HL-60 (cell line): ENCODE measurements at regions not wholly inside any gene's neighbourhood (a gene's known extent, or its start where the extent isn't known, plus 50 kb on each side); places are given as distances from the start of the nearest gene placed in this dataset.
"Not testable (repeated sequence)": the region's sequence is repeated elsewhere in the genome, so short reads cannot be mapped to it uniquely, and the experiment has no call there.

Experiments used
- DNase-seq, 2 experiments: peaks; one replicate each; pipeline ENCODE4 v3.0.0-alpha.2; 2010 to 2020; ENCODE audit warnings: low read depth in 1 of 2, low spot score in 1 of 2
- H3K27ac ChIP-seq: fragments of 250-450 bp; sonication (Bioruptor Pico); replicated peaks from 2 replicates; pipeline ENCODE4 v1.5.1; 2020; ENCODE audit warnings: mild to moderate bottlenecking, moderate library complexity
- H3K27me3 ChIP-seq: fragments of 250-450 bp; sonication (Bioruptor Pico); 2 replicates; pipeline ENCODE4 v1.5.1; 2021; ENCODE audit warnings: mild to moderate bottlenecking, moderate library complexity; ENCODE audit not compliant: insufficient read depth, poor library complexity, severe bottlenecking
- H3K4me3 ChIP-seq: replicated peaks from 2 replicates; pipeline ENCODE4 v1.5.1; 2011; ENCODE audit warnings: mild to moderate bottlenecking, control low read depth, low read length; ENCODE audit not compliant: insufficient read depth
- GABPA ChIP-seq: IDR thresholded peaks from 2 replicates; pipeline ENCODE4 v1.6.1; 2012; ENCODE audit warnings: low read depth
- POLR2AphosphoS5 ChIP-seq: IDR thresholded peaks from 2 replicates; pipeline ENCODE4 v1.6.1; 2012; ENCODE audit warnings: low read depth
- SPI1 ChIP-seq: IDR thresholded peaks from 2 replicates; pipeline ENCODE4 v1.6.1; 2012; ENCODE audit warnings: low read depth, mild to moderate bottlenecking, borderline replicate concordance
- TF ChIP-seq, protein P1 (sequence below): IDR thresholded peaks from 2 replicates; pipeline ENCODE4 v1.6.1; 2012; ENCODE audit warnings: low read depth; ENCODE audit not compliant: insufficient replicate concordance
- TF ChIP-seq, protein P2 (sequence below): IDR thresholded peaks from one replicate; pipeline ENCODE4 v1.5.1; 2011; ENCODE audit warnings: low read length, control low read depth, inconsistent platforms; ENCODE audit not compliant: insufficient read depth

DNA sequence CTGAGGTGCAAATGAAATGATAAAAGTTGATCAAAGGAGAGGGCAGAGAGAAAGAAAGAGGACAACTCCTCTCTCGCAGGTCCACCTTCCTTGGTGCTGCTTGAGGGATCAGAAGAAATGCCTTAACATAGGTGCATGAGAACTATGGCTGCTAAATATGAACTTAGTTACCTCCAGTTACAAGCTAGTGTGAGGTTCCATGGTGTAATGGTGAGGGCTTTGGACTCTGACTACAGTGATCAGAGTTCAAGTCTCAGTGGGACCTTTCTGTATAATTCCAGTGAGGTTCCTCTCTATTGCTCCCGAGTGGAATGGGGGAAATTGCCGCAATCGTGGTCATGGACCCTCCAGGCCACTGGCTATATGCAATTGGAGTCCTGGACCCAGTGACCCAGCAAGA lies 387.3 kb downstream of the FAM72C start:
- H3K27ac ChIP-seq: no peak overlapping the region
- TF ChIP-seq SPI1: no peak

GRCh38 chr1:143574891-143575520 lies 396.8 kb downstream of the FAM72C start:
- DNase-seq: no peak
- no peaks in the 10 kb centered on the region for H3K27me3 ChIP-seq
- no peak overlapping the region for H3K27ac ChIP-seq
- TF ChIP-seq POLR2AphosphoS5: no peak
- TF ChIP-seq, protein P1, sequence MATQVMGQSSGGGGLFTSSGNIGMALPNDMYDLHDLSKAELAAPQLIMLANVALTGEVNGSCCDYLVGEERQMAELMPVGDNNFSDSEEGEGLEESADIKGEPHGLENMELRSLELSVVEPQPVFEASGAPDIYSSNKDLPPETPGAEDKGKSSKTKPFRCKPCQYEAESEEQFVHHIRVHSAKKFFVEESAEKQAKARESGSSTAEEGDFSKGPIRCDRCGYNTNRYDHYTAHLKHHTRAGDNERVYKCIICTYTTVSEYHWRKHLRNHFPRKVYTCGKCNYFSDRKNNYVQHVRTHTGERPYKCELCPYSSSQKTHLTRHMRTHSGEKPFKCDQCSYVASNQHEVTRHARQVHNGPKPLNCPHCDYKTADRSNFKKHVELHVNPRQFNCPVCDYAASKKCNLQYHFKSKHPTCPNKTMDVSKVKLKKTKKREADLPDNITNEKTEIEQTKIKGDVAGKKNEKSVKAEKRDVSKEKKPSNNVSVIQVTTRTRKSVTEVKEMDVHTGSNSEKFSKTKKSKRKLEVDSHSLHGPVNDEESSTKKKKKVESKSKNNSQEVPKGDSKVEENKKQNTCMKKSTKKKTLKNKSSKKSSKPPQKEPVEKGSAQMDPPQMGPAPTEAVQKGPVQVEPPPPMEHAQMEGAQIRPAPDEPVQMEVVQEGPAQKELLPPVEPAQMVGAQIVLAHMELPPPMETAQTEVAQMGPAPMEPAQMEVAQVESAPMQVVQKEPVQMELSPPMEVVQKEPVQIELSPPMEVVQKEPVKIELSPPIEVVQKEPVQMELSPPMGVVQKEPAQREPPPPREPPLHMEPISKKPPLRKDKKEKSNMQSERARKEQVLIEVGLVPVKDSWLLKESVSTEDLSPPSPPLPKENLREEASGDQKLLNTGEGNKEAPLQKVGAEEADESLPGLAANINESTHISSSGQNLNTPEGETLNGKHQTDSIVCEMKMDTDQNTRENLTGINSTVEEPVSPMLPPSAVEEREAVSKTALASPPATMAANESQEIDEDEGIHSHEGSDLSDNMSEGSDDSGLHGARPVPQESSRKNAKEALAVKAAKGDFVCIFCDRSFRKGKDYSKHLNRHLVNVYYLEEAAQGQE: no peak
- TF ChIP-seq, protein P2, sequence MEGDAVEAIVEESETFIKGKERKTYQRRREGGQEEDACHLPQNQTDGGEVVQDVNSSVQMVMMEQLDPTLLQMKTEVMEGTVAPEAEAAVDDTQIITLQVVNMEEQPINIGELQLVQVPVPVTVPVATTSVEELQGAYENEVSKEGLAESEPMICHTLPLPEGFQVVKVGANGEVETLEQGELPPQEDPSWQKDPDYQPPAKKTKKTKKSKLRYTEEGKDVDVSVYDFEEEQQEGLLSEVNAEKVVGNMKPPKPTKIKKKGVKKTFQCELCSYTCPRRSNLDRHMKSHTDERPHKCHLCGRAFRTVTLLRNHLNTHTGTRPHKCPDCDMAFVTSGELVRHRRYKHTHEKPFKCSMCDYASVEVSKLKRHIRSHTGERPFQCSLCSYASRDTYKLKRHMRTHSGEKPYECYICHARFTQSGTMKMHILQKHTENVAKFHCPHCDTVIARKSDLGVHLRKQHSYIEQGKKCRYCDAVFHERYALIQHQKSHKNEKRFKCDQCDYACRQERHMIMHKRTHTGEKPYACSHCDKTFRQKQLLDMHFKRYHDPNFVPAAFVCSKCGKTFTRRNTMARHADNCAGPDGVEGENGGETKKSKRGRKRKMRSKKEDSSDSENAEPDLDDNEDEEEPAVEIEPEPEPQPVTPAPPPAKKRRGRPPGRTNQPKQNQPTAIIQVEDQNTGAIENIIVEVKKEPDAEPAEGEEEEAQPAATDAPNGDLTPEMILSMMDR: no peak
- TF ChIP-seq SPI1: no peak
- TF ChIP-seq GABPA: no peak
- H3K4me3 ChIP-seq: no peak overlapping the region

More for the DNA sequence above, 387.3 kb downstream of the FAM72C start:
- H3K4me3 ChIP-seq: no peak overlapping the region
- no peak for DNase-seq
- H3K27me3 ChIP-seq: no peaks in the 10 kb centered on the region

DNA sequence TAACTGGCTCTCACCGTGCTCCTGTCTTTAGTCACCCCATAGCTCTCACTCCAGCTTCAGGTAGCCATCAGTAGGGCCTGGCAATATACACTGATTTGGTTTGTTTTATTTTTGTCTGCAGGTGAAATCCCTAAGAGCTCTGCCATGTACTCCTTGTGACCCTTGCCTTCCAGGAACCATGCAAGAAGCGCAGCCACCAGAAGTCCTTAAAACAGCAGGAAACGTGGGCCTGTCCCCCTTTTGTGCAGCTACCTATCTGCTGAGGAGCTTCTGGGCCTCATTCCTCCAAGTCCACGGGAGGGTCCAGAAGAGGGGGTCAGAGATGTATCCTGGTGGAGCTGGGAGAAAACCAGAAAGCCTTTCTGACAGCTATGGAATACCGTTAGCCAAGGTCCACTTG lies 399.1 kb downstream of the FAM72C start:
- H3K4me3 ChIP-seq, H3K27ac ChIP-seq, DNase-seq, H3K27me3 ChIP-seq: not testable (repeated sequence)

- H3K27me3 ChIP-seq, H3K4me3 ChIP-seq, H3K27ac ChIP-seq, DNase-seq: not testable (repeated sequence)
These were observed 408.0 kb downstream of the FAM72C start for GRCh38 chr1:143563761-143564160.

GRCh38 chr1:143553627-143554026 lies 418.2 kb downstream of the FAM72C start:
- no peak overlapping the region for H3K4me3 ChIP-seq

GRCh38 chr1:143504703-143505102 lies 467.1 kb downstream of the FAM72C start:
- H3K4me3 ChIP-seq, H3K27ac ChIP-seq, H3K27me3 ChIP-seq, DNase-seq: not testable (repeated sequence)

More at GRCh38 chr1:143553627-143554026, 418.2 kb downstream of the FAM72C start:
- no peak for DNase-seq
- Histone ChIP-seq H3K27ac (no peak overlapping the region), H3K27me3 (no peaks in the 10 kb centered on the region)
- TF ChIP-seq, protein P1: no peak
- TF ChIP-seq SPI1 (no peak), GABPA (no peak), POLR2AphosphoS5 (no peak)
- TF ChIP-seq, protein P2: no peak

GRCh38 chr1:143504080-143504479 lies 467.7 kb downstream of the FAM72C start:
- not testable (repeated sequence) for H3K27ac ChIP-seq, DNase-seq, H3K27me3 ChIP-seq, H3K4me3 ChIP-seq

DNA sequence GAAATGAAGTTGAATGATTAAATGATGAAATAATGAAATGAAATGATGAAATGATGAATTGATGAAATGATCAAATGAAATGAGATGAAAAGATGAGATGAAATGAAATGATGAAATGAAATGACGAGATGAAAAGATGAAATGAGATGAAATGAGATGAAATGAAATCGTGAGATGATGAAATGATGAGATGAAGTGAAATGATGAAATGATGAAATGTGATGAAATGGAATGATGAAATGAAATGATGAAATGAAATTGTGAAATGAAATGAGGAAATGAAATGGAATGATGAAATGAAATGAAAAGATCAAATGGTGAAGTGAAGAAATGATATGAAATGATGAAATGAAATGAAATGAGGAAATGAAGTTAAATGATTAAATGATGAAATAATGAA lies 468.7 kb downstream of the FAM72C start:
- H3K27me3 ChIP-seq, H3K4me3 ChIP-seq, H3K27ac ChIP-seq, DNase-seq: not testable (repeated sequence)

DNA sequence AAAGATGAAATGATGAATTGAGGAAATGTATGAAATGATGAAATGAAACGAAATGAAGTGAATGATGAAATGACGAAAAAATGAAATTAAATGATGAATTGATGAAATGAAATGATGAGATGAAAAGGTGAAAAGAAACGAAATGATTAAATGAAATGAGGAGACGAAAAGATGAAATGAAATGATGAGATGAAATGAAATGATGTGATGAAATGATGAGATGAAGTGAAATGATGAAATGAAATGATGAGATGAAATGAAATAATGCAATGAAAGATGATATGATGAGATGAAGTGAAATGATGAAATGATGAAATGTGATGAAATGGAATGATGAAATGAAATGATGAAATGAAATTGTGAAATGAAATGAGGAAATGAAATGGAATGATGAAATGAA lies 469.7 kb downstream of the FAM72C start:
- H3K4me3 ChIP-seq, DNase-seq, H3K27me3 ChIP-seq, H3K27ac ChIP-seq: not testable (repeated sequence)
